Posterior vena cava (tissue), 2 donors: ENCODE measurements at regions not wholly inside any gene's neighbourhood (a gene's known extent, or its start where the extent isn't known, plus 50 kb on each side); places are given as distances from the start of the nearest gene placed in this dataset.

Experiments used
- DNase-seq: peaks from one replicate; pipeline ENCODE4 v3.0.0-alpha.2; 2020; ENCODE audit warnings: low spot score
- intact Hi-C, 2 donors: fragments of 100-400 bp; cut with DNase I; formaldehyde crosslinking; loops; one replicate each; pipeline versions ENCODE4 v1.14.1 to v1.14.2; 2022 to 2023
- donor health status: DM: yes; HTN: yes; CAD: no.
- donor health status: DM: yes; HTN: yes; CAD: no.

GRCh38 chr12:5189173-5189572, 145.5 kb downstream of the KCNA5 start:
- DNase-seq = no peak
- intact Hi-C loops = no loop called here

- DNase-seq = no peak
- intact Hi-C loops = no loop called here
Measured at GRCh38 chr12:5191803-5192538, 148.3 kb downstream of the KCNA5 start.

GRCh38 chr12:5192726-5193125, 149.0 kb downstream of the KCNA5 start:
- intact Hi-C loops = no loop called here
- no peak for DNase-seq

- no peak for DNase-seq
- intact Hi-C loops = no loop called here
Measured at GRCh38 chr12:5194306-5194705, 150.6 kb downstream of the KCNA5 start.

- DNase-seq = no peak
Measured at GRCh38 chr12:5195244-5195643, 151.6 kb downstream of the KCNA5 start.

GRCh38 chr12:5195691-5196090, 152.0 kb downstream of the KCNA5 start:
- intact Hi-C loops = loop anchor here in 1 of 2 donors (5.0 kb wide), 1 partner anchor 772 kb away; no protein-coding TSS in a partner anchor
- no peak for DNase-seq

More at GRCh38 chr12:5195244-5195643, 151.6 kb downstream of the KCNA5 start:
- intact Hi-C loops = loop anchor here in 1 of 2 donors (5.0 kb wide), 1 partner anchor 772 kb away; no protein-coding TSS in a partner anchor

- intact Hi-C loops = loop anchor here in 1 of 2 donors (5.0 kb wide), 1 partner anchor 770 kb away; no protein-coding TSS in a partner anchor
- DNase-seq = no peak
Measured at GRCh38 chr12:5197131-5197530, 153.5 kb downstream of the KCNA5 start.

GRCh38 chr12:5197656-5198055, 154.0 kb downstream of the KCNA5 start:
- intact Hi-C loops = loop anchor here in 1 of 2 donors (5.0 kb wide), 1 partner anchor 770 kb away; no protein-coding TSS in a partner anchor

GRCh38 chr12:5200278-5201087, 156.8 kb downstream of the KCNA5 start:
- no peak for DNase-seq
- intact Hi-C loops = loop anchor here in 1 of 2 donors (5.0 kb wide), 1 partner anchor 237 kb away; no protein-coding TSS in a partner anchor

More at GRCh38 chr12:5197656-5198055, 154.0 kb downstream of the KCNA5 start:
- no peak for DNase-seq

- no peak for DNase-seq
- intact Hi-C loops = loop anchor here in 1 of 2 donors (5.0 kb wide), 1 partner anchor 236 kb away; no protein-coding TSS in a partner anchor
Measured at GRCh38 chr12:5201554-5202218, 158.0 kb downstream of the KCNA5 start.

GRCh38 chr12:5203274-5203673, 159.6 kb downstream of the KCNA5 start:
- intact Hi-C loops = loop anchor here in 1 of 2 donors (5.0 kb wide), 1 partner anchor 234 kb away; no protein-coding TSS in a partner anchor
- DNase-seq = no peak

- DNase-seq = no peak
- intact Hi-C loops = loop anchor here in 1 of 2 donors (5.0 kb wide), 1 partner anchor 234 kb away; no protein-coding TSS in a partner anchor
Measured at GRCh38 chr12:5203720-5204119, 160.0 kb downstream of the KCNA5 start.

- intact Hi-C loops = loop anchor here in 1 of 2 donors (5.0 kb wide), 1 partner anchor 233 kb away; no protein-coding TSS in a partner anchor
- DNase-seq = no peak
Measured at GRCh38 chr12:5204271-5204670, 160.6 kb downstream of the KCNA5 start.

GRCh38 chr12:5204831-5205230, 161.2 kb downstream of the KCNA5 start:
- intact Hi-C loops = loop anchor here in 1 of 2 donors (5.0 kb wide), 1 partner anchor 232 kb away; no protein-coding TSS in a partner anchor
- no peak for DNase-seq

GRCh38 chr12:5206401-5207175, 162.9 kb downstream of the KCNA5 start:
- no peak for DNase-seq
- intact Hi-C loops = no loop called here

GRCh38 chr12:5210179-5210922, 166.7 kb downstream of the KCNA5 start:
- intact Hi-C loops = loop anchor here in 1 of 2 donors (5.0 kb wide), 1 partner anchor 153 kb away; no protein-coding TSS in a partner anchor
- DNase-seq = no peak

GRCh38 chr12:5210923-5211290, 167.2 kb downstream of the KCNA5 start:
- intact Hi-C loops = loop anchor here in 1 of 2 donors (5.0 kb wide), 1 partner anchor 154 kb away; no protein-coding TSS in a partner anchor
- DNase-seq = no peak

- intact Hi-C loops = loop anchor here in 1 of 2 donors (5.0 kb wide), 1 partner anchor 156 kb away; no protein-coding TSS in a partner anchor
- DNase-seq = no peak
Measured at GRCh38 chr12:5213336-5213735, 169.7 kb downstream of the KCNA5 start.
